ENCODE measurements at regions not wholly inside any gene's neighbourhood (a gene's known extent, or its start where the extent isn't known, plus 50 kb on each side); places are given as distances from the start of the nearest gene placed in this dataset.

- no peak for DNase-seq (ENCODE audit: low read depth)
Measured at GRCh38 chr4:29033703-29034102, 1686.5 kb upstream of the PCDH7 start.

GRCh38 chr4:29037501-29037900 lies 1682.7 kb upstream of the PCDH7 start:
- TF ChIP-seq, protein P1, sequence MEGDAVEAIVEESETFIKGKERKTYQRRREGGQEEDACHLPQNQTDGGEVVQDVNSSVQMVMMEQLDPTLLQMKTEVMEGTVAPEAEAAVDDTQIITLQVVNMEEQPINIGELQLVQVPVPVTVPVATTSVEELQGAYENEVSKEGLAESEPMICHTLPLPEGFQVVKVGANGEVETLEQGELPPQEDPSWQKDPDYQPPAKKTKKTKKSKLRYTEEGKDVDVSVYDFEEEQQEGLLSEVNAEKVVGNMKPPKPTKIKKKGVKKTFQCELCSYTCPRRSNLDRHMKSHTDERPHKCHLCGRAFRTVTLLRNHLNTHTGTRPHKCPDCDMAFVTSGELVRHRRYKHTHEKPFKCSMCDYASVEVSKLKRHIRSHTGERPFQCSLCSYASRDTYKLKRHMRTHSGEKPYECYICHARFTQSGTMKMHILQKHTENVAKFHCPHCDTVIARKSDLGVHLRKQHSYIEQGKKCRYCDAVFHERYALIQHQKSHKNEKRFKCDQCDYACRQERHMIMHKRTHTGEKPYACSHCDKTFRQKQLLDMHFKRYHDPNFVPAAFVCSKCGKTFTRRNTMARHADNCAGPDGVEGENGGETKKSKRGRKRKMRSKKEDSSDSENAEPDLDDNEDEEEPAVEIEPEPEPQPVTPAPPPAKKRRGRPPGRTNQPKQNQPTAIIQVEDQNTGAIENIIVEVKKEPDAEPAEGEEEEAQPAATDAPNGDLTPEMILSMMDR (IDR thresholded peaks at IDR 0.05; ENCODE audit: insufficient read depth, low read length, poor library complexity, severe bottlenecking), result no peak
- H3K36me3 ChIP-seq (ENCODE audit: control insufficient read depth, insufficient read depth, low read length), result no peaks in the 10 kb centered on the region
- H3K4me3 ChIP-seq (ENCODE audit: low read depth, low read length), result no peak overlapping the region
- H3K27me3 ChIP-seq (ENCODE audit: control insufficient read depth, insufficient read depth, low read length), result no peaks in the 10 kb centered on the region
- DNase-seq (ENCODE audit: low read depth), result no peak

More at GRCh38 chr4:29033703-29034102, 1686.5 kb upstream of the PCDH7 start:
- TF ChIP-seq, protein P1 (IDR thresholded peaks at IDR 0.05; ENCODE audit: insufficient read depth, low read length, poor library complexity, severe bottlenecking), result no peak
- H3K36me3 ChIP-seq (ENCODE audit: control insufficient read depth, insufficient read depth, low read length), result no peaks in the 10 kb centered on the region
- H3K27me3 ChIP-seq (ENCODE audit: control insufficient read depth, insufficient read depth, low read length), result no peaks in the 10 kb centered on the region
- H3K4me3 ChIP-seq (ENCODE audit: low read depth, low read length), result no peak overlapping the region

- no peaks in the 10 kb centered on the region for H3K27me3 ChIP-seq (ENCODE audit: control insufficient read depth, insufficient read depth, low read length)
- no peak overlapping the region for H3K4me3 ChIP-seq (ENCODE audit: low read depth, low read length)
- no peaks in the 10 kb centered on the region for H3K36me3 ChIP-seq (ENCODE audit: control insufficient read depth, insufficient read depth, low read length)
- TF ChIP-seq, protein P1 (IDR thresholded peaks at IDR 0.05; ENCODE audit: insufficient read depth, low read length, poor library complexity, severe bottlenecking), result no peak
- no peak for DNase-seq (ENCODE audit: low read depth)
Measured at GRCh38 chr4:29043411-29043810, 1676.8 kb upstream of the PCDH7 start.

DNA sequence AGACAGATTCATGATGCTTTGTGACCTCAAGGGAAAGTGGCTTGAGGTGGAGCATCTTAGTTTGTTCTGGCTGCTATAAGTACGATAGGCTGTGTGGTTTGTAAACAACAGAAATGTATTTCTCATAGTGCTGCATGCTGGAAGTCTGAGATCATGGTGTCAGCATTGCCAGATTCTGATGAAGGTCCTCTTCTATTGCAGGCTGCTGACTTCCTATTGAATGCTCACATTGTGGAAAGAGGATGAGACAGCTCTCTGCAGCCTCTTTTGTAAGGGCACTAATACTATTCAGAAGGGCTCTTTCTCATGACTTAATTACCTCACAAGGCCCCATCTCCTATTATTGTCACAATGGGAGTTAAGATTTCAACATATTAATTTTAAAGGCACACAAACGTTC lies 1674.0 kb upstream of the PCDH7 start:
- H3K4me3 ChIP-seq (ENCODE audit: low read depth, low read length), result no peak overlapping the region
- TF ChIP-seq, protein P1 (IDR thresholded peaks at IDR 0.05; ENCODE audit: insufficient read depth, low read length, poor library complexity, severe bottlenecking), result no peak
- no peaks in the 10 kb centered on the region for H3K36me3 ChIP-seq (ENCODE audit: control insufficient read depth, insufficient read depth, low read length)
- H3K27me3 ChIP-seq (ENCODE audit: control insufficient read depth, insufficient read depth, low read length), result no peaks in the 10 kb centered on the region
- no peak for DNase-seq (ENCODE audit: low read depth)

DNA sequence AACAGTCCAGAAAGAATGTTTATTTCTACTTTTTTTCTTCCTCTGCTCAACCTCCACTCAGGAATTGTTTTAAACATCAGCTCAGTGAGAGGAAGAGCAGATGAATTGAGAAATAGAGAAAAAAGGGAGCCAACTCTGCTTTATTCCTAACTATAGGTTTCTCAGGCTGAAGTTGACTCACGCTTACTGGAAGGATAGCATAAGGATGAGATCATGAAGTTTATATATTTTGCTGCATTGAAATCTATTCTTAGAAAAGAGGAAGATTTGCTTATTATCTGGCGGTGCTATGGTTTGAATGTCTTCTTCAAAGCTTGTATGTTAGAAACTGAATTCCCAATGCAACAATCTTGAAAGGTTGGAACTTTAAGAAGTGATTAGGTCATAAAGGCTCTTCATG lies 1673.4 kb upstream of the PCDH7 start:
- Histone ChIP-seq H3K4me3 (ENCODE audit: low read depth, low read length) (no peak overlapping the region), H3K36me3 (ENCODE audit: control insufficient read depth, insufficient read depth, low read length) (no peaks in the 10 kb centered on the region), H3K27me3 (ENCODE audit: control insufficient read depth, insufficient read depth, low read length) (no peaks in the 10 kb centered on the region)
- TF ChIP-seq, protein P1 (IDR thresholded peaks at IDR 0.05; ENCODE audit: insufficient read depth, low read length, poor library complexity, severe bottlenecking), result no peak
- no peak for DNase-seq (ENCODE audit: low read depth)

DNA sequence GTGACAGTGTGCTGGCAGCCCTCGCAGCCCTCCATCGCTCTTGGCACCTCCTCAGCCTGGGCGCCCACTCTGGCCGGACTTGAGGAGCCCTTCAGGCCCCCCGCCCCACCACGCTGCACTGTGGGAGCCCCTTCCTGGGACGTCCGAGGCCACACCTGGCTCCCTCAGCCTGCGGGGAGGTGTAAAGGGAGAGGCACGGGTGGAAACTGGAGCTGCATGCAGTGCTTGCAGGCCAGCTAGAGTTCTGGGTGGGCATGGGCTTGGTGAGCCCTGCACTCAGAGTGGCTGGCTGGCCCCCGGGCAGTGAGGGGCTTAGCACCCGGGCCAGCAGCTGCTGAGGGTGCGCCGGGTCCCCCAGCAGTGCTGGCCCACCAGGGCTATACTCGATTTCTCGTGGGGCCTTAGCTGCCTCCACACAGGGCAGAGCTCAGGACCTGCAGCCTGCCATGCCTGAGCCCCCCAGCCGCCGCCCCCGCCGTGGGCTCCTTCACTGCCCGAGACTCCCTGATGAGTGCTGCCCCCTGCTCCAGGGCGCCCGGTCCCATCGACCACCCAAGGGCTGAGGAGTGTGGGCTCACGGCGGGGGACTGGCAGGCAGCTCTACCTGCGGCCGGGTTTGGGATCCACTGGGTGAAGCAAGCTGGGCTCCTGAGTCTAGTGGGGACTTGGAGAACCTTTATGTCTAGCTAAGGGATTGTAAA lies 1672.7 kb upstream of the PCDH7 start:
- no peaks in the 10 kb centered on the region for H3K27me3 ChIP-seq (ENCODE audit: control insufficient read depth, insufficient read depth, low read length)
- no peak for DNase-seq (ENCODE audit: low read depth)
- H3K36me3 ChIP-seq (ENCODE audit: control insufficient read depth, insufficient read depth, low read length), result no peaks in the 10 kb centered on the region
- TF ChIP-seq, protein P1 (IDR thresholded peaks at IDR 0.05; ENCODE audit: insufficient read depth, low read length, poor library complexity, severe bottlenecking), result no peak
- no peak overlapping the region for H3K4me3 ChIP-seq (ENCODE audit: low read depth, low read length)
